Activated T-cell treated with anti-CD3 and anti-CD28 coated beads, Interleukin-2, amount 50 U/mL, for 48 hours (primary cell): ENCODE measurements at regions not wholly inside any gene's neighbourhood (a gene's known extent, or its start where the extent isn't known, plus 50 kb on each side); places are given as distances from the start of the nearest gene placed in this dataset.
A peak's percentile ranks its signal among the peaks of the same experiment; 100 is the strongest.
"Not testable (repeated sequence)": the region's sequence is repeated elsewhere in the genome, so short reads cannot be mapped to it uniquely, and the experiment has no call there.

Experiments
- DNase-seq, 2 experiments: peaks; one replicate each; pipeline ENCODE4 v3.0.0-alpha.2; 2020

DNA sequence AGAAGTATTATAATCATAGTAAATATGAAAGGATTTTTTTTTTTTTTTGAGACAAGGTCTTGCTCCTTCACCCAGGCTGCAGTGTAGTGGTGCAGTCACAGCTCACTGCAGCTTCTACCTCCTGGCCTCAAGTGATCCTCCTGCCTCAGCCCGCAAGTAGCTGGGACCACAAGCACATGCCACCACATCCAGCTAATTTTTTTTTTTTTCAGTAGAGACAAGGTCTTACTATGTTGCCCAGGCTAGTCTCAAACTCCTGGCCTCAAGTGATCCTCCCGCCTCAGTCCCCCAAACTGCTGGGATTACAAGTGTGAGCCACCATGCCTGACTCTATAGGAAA is 86.2 kb upstream of the FOXN2 start:
- no peak for DNase-seq

DNA sequence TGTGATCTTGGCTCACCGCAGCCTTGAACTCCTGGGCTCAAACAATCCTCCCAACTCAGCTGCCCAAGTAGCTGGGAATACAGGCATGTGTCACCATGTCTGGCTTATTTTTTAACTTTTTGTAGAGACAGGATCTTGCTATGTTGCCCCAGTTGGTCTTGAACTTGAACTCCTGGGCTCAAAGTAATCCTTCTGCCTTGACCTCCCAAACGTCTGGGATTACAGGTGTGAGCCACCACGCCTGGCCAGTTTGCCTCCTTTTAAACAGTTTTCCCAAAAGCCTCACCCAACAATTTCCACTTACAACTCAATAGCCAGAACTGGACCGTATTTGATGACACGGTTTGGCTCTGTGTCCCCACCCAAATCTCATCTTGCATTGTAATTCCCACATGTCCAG is 85.4 kb upstream of the FOXN2 start:
- no peak for DNase-seq

DNA sequence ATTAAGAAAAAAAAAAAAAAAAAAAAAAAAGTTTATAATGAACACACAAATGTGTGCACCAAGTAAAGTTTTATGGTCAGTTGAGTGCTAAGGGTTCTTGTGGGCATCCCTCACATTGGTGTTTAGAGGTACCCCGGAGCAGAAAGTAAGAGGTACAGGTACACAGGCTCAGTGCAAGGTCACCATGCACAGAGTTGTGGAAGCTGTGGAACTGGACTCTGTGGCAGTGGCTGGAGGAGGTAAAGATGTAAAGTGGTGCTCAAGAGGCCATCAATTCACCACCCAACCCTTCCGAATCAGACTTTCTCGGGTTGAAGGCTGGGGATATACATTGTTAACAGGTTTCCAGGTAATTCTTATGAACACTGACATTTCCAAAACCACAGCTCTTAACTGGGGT is 83.6 kb upstream of the FOXN2 start:
- DNase-seq: no peak

DNA sequence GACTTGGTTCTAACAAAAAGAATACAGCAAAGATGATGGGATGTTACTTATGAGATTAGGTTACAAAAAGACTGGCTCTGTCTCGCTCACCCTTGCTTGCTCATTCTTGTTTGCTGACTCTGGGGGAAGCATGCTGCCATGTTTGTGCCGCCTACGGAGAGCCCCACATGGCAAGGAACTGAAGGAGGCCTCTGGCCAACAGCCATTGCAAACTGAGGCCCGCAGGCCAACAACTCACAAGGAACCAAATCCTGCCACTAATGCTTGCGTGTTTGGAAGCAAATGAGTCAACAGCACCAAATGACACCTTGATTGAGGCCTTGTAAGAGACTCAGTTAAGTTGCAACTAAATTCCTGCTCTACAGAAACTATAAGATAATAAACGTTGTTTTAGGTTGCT is 82.1 kb upstream of the FOXN2 start:
- DNase-seq: peak in 1 of 2 experiments; percentile 20

DNA sequence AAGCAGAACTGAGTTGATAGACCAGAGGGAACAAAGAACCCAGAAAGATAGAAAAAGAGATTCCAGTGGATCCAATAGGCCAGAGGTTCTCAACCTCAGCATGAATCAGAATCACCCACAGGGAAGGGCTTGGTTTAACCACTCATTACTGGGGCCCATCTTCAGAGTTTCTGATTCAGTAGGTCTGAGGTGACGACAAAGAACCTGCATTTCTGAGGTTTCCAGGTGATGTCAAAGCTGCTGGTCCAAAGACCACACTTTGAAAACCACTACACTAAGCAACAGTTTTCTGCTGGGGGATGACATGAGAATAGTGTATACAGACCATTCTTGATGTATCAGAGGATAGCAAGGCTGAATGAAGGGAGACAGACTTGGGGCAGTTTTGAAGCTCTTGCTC is 81.5 kb upstream of the FOXN2 start:
- peak in 1 of 2 experiments; percentile 35 for DNase-seq

DNA sequence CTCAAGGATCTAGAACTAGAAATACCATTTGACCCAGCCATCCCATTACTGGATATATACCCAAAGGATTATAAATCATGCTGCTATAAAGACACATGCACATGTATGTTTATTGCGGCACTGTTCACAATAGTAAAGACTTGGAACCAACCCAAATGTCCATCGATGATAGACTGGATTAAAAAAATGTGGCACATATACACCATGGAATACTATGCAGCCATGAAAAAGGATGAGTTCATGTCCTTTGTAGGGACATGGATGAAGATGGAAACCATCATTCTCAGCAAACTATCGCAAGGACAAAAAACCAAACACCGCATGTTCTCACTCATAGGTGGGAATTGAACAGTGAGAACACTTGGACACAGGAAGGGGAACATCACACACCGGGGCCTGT is 80.7 kb upstream of the FOXN2 start:
- not testable (repeated sequence) for DNase-seq

DNA sequence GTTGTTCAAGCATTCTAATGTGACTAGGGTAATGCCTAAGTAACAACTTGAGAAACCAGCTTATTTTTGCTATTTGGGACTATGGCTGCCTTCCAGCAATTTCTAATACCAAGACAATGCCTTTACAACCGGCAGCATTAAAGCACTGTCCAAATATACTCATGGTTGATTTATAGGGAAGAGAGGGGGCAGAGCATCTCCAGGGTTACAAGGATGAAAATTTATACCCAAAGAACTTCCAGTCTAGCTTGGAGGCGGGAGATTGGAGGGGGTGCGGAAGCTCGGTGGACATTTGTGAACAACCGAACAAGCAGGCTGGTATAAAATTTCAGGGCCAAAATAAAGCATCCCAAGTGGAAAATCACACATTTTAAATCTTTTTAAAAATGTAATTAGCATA is 79.4 kb upstream of the FOXN2 start:
- DNase-seq: no peak

DNA sequence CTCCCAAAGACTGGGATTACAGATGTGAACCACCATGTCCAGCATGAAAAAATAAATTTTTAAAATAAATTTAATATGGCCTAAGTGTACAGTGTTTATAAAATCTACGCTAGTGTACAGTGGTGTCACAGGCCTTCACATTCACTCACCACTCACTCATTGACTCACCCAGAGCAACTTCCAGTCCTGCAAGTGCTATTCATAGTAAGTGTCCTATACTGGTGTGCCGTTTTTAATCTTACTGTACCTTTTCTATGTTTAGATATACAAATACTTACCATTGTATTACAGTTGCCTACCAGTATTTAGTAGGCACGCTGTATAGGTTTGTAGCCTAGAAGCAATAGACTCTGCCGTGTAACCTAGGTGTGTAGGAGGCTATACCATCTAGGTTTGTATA is 76.1 kb upstream of the FOXN2 start:
- DNase-seq: no peak

DNA sequence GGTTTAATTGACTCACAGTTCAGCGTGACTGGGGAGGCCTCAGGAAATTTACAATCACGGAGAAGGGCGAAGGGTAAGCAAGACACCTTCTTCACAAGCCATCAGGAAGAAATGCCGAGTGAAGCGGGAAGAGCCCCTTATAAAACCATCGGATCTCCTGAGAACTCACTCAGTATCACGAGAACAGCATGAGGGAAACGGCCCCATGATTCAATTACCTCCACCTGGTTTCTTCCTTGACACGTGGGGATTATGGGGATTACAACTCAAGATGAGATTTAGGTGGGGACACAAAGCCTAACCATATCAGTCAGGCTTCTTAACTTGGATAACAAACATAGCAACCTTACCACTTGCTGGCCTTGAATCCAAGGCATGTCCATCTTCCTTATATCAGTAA is 73.6 kb upstream of the FOXN2 start:
- no peak for DNase-seq

DNA sequence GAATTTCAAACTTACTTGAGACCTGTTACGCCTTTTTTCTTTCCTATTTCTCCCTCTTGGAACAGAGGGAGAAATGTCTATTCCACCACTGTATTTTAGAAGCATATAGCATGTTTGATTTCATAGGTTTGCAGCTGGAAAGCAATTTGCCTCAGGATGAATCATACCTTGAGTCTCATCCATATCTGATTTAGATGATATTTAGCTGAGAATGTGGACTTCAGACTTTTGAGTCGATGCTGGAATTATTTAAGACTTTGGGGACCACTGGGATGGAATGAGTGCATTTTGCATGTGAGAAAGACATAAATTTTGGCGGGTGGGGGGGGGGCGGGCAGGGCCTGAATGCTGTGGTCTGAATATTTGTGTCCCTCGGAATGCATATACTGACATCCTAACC is 67.3 kb upstream of the FOXN2 start:
- DNase-seq: no peak

DNA sequence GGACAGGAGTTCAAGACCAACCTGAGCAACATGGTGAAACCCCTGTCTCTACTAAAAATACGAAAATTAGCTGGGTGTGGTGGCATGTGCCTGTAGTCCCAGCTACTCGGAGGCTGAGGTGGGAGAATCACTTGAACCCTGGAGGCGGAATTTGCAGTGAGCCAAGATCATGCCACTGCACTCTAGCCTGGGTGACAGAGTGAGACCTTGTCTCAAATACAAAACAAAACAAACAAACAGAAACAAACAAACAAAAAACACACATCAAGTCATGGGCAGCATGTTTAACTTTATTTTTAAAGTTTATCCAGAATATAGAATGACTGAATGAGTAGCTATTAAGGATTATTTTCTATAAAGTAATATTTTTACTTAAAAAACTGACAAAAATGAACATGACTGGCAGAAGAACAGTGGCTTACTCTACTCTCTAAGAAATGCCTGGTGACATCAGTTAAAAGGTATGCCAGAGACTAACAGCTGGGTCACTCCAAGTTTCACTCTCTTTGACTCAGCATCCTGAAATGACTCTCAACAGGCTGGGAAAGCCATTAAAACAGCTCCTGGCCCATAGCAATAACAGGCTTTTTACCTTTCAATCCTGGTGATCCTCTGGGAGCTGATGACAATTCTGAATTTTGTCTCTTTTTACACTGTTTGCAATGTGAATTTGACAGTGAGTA is 66.1 kb upstream of the FOXN2 start:
- DNase-seq: peak in 1 of 2 experiments; percentile 19

DNA sequence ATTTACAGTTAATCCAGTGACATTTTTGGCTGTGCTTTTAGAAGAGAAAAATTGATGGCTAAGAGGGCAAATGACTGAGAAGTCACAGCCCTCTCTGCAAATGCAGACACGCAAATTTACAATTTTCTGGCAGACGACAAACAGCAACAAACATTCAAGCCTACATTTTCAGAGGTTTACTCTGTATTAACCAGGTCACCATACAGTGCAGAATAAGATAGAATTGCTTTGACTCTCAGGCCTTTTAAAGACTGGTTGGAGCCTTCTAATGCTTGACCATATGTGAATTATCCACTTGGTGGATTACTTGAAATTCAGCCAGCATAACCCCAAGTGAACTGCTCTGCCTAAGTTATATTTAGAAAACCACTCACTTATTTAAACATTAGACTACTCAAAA is 65.5 kb upstream of the FOXN2 start:
- DNase-seq: no peak

DNA sequence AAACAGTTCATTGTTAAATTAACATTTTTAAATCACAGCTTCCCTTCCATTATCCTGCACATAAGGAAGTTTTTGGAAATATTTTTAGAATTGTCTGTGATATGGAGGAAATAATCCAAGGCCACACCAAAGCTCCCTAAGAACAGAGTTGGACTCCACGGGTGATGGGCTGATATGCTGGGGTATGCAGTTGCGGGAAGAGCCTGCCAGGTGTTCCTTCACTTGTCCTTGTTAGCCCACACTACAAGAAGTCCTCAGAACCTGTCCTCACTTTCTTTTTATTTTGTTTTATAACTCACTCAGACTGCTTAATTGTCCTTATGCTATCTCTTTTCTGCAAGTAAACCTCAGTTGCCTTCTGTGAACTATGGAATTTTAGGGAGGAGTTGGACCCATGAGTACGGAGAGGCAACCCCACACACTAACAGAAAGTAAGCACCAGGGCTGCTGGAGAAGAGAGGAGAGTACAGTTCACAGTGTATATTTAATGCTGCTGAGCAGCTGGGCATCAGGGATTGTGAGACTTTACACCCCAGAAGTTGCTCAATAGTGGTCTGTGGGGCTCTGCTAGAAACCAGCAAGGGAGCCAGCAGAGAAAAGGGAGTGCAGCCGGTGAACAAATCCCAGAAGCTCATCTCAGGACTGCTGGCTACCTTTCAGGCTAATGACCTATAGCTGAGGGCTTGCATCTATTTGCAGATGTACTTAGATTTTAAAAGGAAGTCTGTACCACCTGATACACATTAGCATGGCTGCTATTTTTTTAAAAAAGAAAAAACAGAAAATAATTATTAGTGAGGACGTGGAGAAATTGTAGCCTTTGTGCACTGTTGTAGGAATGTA is 64.6 kb upstream of the FOXN2 start:
- no peak for DNase-seq

DNA sequence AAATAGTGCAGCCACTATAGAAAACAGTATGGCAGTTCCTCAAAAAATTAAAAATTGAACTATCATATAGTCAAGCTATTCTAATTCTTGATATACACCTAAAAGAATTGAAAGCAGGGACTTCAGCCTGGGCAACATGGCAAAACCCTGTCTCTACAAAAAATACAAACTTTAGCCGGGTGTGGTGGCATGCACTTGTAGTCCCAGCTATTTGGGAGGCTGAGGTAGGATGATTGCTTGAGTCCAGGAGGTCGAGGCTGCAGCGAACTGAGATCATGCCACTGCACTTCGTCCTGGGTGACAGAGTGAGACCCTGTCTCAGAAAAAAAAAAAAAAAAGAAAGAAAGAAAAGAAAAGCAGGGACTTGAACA is 64.0 kb upstream of the FOXN2 start:
- no peak for DNase-seq

DNA sequence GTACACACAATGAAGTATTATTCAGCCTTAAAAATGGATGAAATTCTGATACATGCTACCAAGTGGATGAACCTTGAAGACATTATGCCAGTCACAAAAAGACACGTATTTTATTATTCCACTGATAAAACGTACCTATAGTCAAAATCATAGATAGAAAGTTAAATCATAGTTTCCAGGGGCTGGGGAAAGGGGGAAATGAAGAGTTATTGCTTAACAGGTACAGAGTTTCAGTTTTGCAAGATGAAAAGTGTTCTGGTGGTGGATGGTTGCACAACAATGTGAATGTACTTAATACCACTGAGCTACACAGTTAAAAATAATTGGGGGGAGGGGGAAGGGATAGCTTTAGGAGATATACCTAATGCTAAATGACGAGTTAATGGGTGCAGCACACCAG is 63.5 kb upstream of the FOXN2 start:
- DNase-seq: no peak

DNA sequence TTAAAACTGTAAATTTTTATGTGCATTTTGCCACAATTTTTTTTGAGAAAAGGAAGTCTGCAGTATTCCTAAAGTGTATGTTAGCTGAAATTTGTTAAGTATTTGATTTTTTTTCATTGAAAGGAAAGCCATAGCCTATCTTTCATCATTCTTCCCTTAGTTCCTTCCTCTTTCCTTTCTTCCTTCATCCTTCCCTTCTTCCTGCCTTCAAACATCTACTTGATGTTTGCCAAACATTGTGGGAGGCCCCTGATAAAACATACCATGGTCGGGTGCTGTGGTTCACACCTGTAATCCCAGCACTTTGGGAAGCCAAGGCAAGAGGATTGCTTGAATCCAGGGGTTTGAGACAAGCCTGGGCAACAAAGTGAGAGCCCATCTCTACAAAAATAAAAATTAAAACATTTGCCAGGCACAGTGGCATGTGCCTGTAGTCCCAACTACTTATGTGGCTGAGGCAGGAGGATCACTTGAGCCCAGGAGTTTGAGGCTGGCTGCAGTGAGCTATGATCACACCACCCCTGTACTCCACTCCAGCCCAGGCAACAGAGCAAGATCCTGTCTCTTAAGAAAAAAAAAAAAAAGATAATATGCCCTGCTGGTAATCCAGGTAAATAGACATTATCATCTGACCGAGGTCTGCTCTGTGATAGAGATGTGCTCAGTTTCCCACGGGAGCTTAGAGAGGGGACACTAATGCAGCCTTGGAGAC is 62.9 kb upstream of the FOXN2 start:
- no peak for DNase-seq

DNA sequence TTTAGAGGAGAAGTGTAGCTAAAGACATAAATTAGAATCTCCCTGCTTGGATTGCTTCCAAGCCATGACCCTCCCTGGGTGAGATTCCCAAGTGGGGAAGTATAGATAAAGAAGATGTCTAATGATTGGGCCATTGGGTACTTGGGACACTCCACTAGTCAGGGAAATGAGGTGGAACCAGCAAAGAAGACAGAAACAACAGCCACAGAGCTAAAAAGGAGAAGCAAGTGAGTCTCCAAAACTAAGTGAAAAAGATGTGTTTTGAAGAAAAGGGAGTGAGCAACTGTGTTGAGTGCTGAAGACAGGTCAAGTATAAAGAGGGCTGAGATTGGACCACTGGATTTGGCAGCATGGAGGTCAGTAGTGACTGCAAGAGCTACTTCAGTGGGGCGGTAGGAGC is 61.2 kb upstream of the FOXN2 start:
- DNase-seq: no peak

DNA sequence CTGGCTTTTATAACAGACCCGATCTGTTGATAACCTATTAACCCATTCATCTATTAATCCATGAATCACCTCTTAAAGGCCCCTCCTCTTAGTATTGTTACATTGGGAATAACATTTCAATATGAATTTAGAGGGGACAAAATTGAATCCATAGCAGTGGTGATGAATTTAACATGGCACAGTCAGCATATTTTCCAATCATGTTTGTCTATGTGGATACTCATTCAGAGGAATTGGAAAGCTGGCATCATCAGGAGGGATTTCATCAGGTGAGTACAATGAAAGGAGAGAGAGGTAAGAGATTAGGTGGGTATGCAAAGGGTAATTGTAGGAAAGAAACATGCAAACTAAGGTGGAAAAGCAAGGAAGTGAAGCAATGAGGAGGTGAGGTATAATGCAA is 59.6 kb upstream of the FOXN2 start:
- DNase-seq: no peak

DNA sequence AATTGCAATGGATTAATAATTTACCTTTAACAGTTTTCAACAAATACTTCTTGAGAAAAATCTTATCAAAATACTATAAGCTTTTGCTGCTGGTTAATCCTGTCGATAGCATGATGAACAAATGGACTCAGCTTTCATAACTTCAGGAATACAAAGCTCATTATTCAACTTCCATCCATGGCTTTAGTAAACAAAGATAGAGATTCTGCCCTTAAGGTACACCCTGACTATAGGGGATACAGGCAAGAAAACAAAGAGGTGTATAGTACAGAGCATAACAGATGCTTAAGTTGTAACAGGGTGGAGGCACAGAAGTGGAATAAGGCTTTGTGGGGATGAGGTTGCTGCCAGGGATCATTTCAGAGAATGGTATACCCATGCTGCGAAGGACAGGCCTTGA is 57.0 kb upstream of the FOXN2 start:
- no peak for DNase-seq

DNA sequence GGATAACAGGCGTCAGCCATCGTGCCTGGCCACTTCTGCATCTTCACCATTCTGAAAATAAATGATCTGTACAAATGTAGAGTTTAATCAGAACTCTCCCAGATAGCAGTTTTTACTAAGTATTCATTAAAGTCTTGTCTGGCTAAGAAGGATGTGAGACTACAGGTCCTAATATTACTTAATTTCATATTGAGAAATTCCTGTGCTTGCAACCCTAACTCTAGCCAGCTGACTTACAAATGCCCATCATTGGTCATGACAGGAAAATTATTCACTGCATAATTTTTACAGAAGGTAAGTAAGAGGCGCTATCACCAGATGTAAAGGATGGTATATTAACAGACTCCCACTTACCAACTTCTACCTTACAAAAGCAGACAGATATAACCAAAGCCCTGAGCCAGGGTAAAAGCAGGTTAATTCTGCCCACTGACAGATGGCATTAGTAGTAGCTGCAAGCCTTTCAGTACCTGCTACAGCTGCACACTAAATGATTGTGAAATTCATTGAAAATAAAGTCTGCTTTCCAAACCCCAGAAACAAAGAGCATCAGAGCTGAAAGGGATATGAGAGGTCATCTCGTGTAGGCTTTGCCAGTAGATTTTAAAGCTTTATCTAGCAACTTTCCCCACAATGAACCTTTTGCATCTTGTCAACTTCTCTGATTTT is 55.9 kb upstream of the FOXN2 start:
- DNase-seq: no peak

DNA sequence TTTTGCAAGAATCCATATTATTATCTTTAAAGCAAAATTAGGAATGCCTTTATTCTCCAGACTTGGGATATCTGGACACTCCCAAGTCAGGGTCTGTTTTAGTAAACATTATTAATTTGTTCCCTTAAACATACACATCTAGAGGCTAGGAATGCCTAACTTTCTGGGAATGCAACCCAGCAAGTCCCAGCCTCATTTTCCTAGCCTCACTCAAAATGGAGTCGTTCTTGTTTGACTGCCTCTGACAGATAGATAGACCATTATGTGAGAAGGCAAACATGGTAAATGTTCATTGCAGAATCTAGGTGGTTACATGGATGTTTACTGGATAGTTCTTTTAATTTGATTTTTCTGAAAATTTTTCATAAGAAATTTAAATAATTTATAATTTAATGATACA is 54.7 kb upstream of the FOXN2 start:
- DNase-seq: no peak

DNA sequence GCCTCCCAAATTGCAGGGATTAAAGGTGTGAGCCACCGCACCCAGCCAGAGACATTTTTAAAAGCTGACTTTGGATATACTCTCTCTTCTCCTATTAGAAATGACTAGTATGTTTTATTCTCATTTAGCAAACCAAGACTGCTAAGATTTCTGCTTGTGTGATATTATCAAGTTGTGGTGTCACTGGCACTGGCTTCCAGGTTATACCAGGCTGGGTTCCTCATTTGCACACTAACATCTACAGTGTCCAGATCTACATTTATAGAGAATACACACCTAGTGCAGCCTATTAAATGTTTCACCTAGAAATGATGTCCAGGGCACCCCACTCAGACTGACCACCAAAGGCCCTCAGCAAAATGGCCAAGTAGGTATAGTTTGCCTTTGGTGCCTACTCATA is 49.9 kb upstream of the FOXN2 start:
- no peak for DNase-seq
